OCI-LY7 (cell line): ENCODE measurements at regions not wholly inside any gene's neighbourhood (a gene's known extent, or its start where the extent isn't known, plus 50 kb on each side); places are given as distances from the start of the nearest gene placed in this dataset.
"Not testable (repeated sequence)": the region's sequence is repeated elsewhere in the genome, so short reads cannot be mapped to it uniquely, and the experiment has no call there.

Source experiments
- BruUV-seq: library from RNA; stranded (reverse); fragments of 400-500 nt; replicated peaks from 2 replicates; lab custom pipeline; 2021; lab: Mats Ljungman, UMichigan
- CTCF ChIA-PET: fragments of 300-600 bp; sonication (Branson Sonifier 250); formaldehyde crosslinking; loops from one replicate; lab custom pipeline; 2022; ENCODE audit warnings: antibody characterized with exemption; ENCODE audit not compliant: unreplicated experiment; lab: Charles Lee
- POLR2A ChIA-PET: fragments of 300-600 bp; sonication (Branson Sonifier 250); formaldehyde crosslinking; loops from one replicate; lab custom pipeline; 2022; ENCODE audit warnings: antibody characterized with exemption; lab: Charles Lee
- DNase-seq: peaks from one replicate; pipeline ENCODE4 v3.0.0-alpha.2; 2015; ENCODE audit warnings: low spot score
- H2AFZ ChIP-seq: fragments of 200-600 bp; sonication (generic), shearing (Covaris generic); 2 replicates; pipeline ENCODE4 v1.6.1; 2014; ENCODE audit warnings: mild to moderate bottlenecking, antibody characterized with exemption, low read length, moderate library complexity
- H3K27ac ChIP-seq: fragments of 200-600 bp; sonication (generic); 2 replicates; pipeline ENCODE4 v1.5.1; 2014; ENCODE audit warnings: mixed run types, low read depth, mild to moderate bottlenecking, moderate library complexity, low read length, inconsistent platforms; ENCODE audit not compliant: poor library complexity, severe bottlenecking
- H3K36me3 ChIP-seq: fragments of 200-600 bp; sonication (generic); 2 replicates; pipeline ENCODE4 v1.6.1; 2014; ENCODE audit warnings: mild to moderate bottlenecking, antibody characterized with exemption, low read length, moderate library complexity, mixed read lengths; ENCODE audit not compliant: insufficient read depth
- H3K4me1 ChIP-seq: fragments of 200-600 bp; sonication (generic); 2 replicates; pipeline ENCODE4 v1.5.1; 2014; ENCODE audit warnings: mild to moderate bottlenecking, low read length; ENCODE audit not compliant: insufficient read depth, poor library complexity, severe bottlenecking
- H3K4me2 ChIP-seq: fragments of 200-600 bp; sonication (generic); 2 replicates; pipeline ENCODE4 v1.6.1; 2014; ENCODE audit warnings: mild to moderate bottlenecking, low read length
- H3K4me3 ChIP-seq: fragments of 200-600 bp; sonication (generic); 2 replicates; pipeline ENCODE4 v1.5.1; 2014; ENCODE audit warnings: mild to moderate bottlenecking, low read depth, low read length; ENCODE audit not compliant: poor library complexity, severe bottlenecking
- H3K79me2 ChIP-seq: fragments of 200-600 bp; sonication (generic); 2 replicates; pipeline ENCODE4 v1.6.1; 2016; ENCODE audit warnings: low read depth, mild to moderate bottlenecking, low read length, moderate library complexity, mixed read lengths; ENCODE audit not compliant: insufficient read depth
- H3K9me2 ChIP-seq: fragments of 200-600 bp; sonication (generic); 2 replicates; pipeline ENCODE4 v1.6.1; 2016; ENCODE audit warnings: mild to moderate bottlenecking, low read length, mixed read lengths; ENCODE audit not compliant: insufficient read depth
- H3K9me3 ChIP-seq: fragments of 200-600 bp; sonication (generic); 2 replicates; pipeline ENCODE4 v1.6.1; 2014; ENCODE audit warnings: mild to moderate bottlenecking, mixed run types, low read length, mixed read lengths
- H4K20me1 ChIP-seq: fragments of 200-600 bp; sonication (generic); 2 replicates; pipeline ENCODE4 v1.6.1; 2014; ENCODE audit warnings: mild to moderate bottlenecking, antibody characterized with exemption, low read length, moderate library complexity, mixed read lengths; ENCODE audit not compliant: insufficient read depth
- CTCF ChIP-seq: fragments of 200-600 bp; sonication (generic); conservative IDR thresholded peaks from 2 replicates; pipeline ENCODE4 v1.5.1; 2014; ENCODE audit warnings: mild to moderate bottlenecking, antibody characterized with exemption, low read length, moderate library complexity, mixed read lengths
- EZH2phosphoT487 ChIP-seq: fragments of 200-600 bp; sonication (generic); IDR thresholded peaks from 2 replicates; pipeline ENCODE4 v1.6.1; 2018; ENCODE audit warnings: low read depth, borderline replicate concordance, mild to moderate bottlenecking, mixed run types, antibody characterized with exemption, low read length, moderate library complexity, mixed read lengths
- intact Hi-C: fragments of 100-400 bp; cut with micrococcal nuclease; formaldehyde crosslinking; loops from one replicate; pipeline ENCODE4 v1.10.0; 2022; ENCODE audit not compliant: unreplicated experiment

- DNase-seq: no peak
- Histone ChIP-seq H3K27ac (no peak overlapping the region), H4K20me1 (no peaks in the 10 kb centered on the region), H2AFZ (no peak overlapping the region), H3K4me1 (no peaks in the 10 kb centered on the region), H3K79me2 (no peaks in the 10 kb centered on the region), H3K4me2 (no peak overlapping the region), H3K9me2 (no peaks in the 10 kb centered on the region), H3K36me3 (no peaks in the 10 kb centered on the region), H3K9me3 (no peaks in the 10 kb centered on the region), H3K4me3 (no peak overlapping the region)
- CTCF ChIA-PET: no interaction called here
- BruUV-seq: no TSS peak
- no peak for TF ChIP-seq CTCF
- no peak for TF ChIP-seq EZH2phosphoT487
- intact Hi-C loops: no loop called here
- POLR2A ChIA-PET: no interaction called here
Observed at GRCh38 chr1:70586046-70586445, 175.0 kb downstream of the CTH start.

GRCh38 chr1:70587872-70588366 is 176.9 kb downstream of the CTH start:
- POLR2A ChIA-PET: no interaction called here
- H3K4me2 ChIP-seq: no peak overlapping the region
- no peaks in the 10 kb centered on the region for H3K9me2 ChIP-seq
- no peak for TF ChIP-seq CTCF
- no peak for TF ChIP-seq EZH2phosphoT487
- no peak overlapping the region for H3K4me3 ChIP-seq
- no peaks in the 10 kb centered on the region for H3K4me1 ChIP-seq
- intact Hi-C loops: no loop called here
- H3K79me2 ChIP-seq: no peaks in the 10 kb centered on the region
- H3K27ac ChIP-seq: no peak overlapping the region
- CTCF ChIA-PET: no interaction called here
- H3K36me3 ChIP-seq: no peaks in the 10 kb centered on the region
- no peaks in the 10 kb centered on the region for H3K9me3 ChIP-seq
- DNase-seq: no peak
- no peak overlapping the region for H2AFZ ChIP-seq
- no peaks in the 10 kb centered on the region for H4K20me1 ChIP-seq
- no TSS peak for BruUV-seq

GRCh38 chr1:70593551-70593950 is 182.5 kb downstream of the CTH start:
- DNase-seq, H3K79me2 ChIP-seq, H3K27ac ChIP-seq, H3K9me3 ChIP-seq, H2AFZ ChIP-seq, H3K36me3 ChIP-seq, H3K4me3 ChIP-seq, H3K9me2 ChIP-seq, H3K4me2 ChIP-seq, intact Hi-C loops, H4K20me1 ChIP-seq, H3K4me1 ChIP-seq, CTCF ChIA-PET, BruUV-seq, POLR2A ChIA-PET: not testable (repeated sequence)
